Endothelial cell (in vitro differentiated cells): ENCODE measurements at regions not wholly inside any gene's neighbourhood (a gene's known extent, or its start where the extent isn't known, plus 50 kb on each side); places are given as distances from the start of the nearest gene placed in this dataset.

Experiments
- DNase-seq: peaks from one replicate; pipeline ENCODE4 v3.0.0; 2021; ENCODE audit warnings: low spot score
- H3K27ac Mint-ChIP-seq: one replicate; pipeline ENCODE4 v1.8.0; 2021; ENCODE audit warnings: mixed read lengths, inconsistent platforms; ENCODE audit not compliant: unreplicated experiment
- H3K27me3 Mint-ChIP-seq: one replicate; pipeline ENCODE4 v1.8.0; 2021; ENCODE audit warnings: mild to moderate bottlenecking, moderate library complexity, mixed read lengths, inconsistent platforms; ENCODE audit not compliant: unreplicated experiment
- H3K36me3 Mint-ChIP-seq: one replicate; pipeline ENCODE4 v1.8.0; 2021; ENCODE audit warnings: mild to moderate bottlenecking, low read depth, mixed read lengths, inconsistent platforms; ENCODE audit not compliant: unreplicated experiment
- H3K4me1 Mint-ChIP-seq: one replicate; pipeline ENCODE4 v1.8.0; 2021; ENCODE audit warnings: mild to moderate bottlenecking, mixed read lengths, inconsistent platforms; ENCODE audit not compliant: unreplicated experiment
- H3K4me3 Mint-ChIP-seq: one replicate; pipeline ENCODE4 v1.8.0; 2021; ENCODE audit warnings: mild to moderate bottlenecking, mixed read lengths, inconsistent platforms; ENCODE audit not compliant: unreplicated experiment
- H3K9me3 Mint-ChIP-seq: one replicate; pipeline ENCODE4 v1.8.0; 2021; ENCODE audit warnings: mixed read lengths, inconsistent platforms; ENCODE audit not compliant: unreplicated experiment
- CTCF ChIP-seq: fragments of 200-600 bp; sonication (generic); IDR thresholded peaks from one replicate; pipeline ENCODE4 v1.5.0; 2021; ENCODE audit warnings: antibody characterized with exemption; ENCODE audit not compliant: unreplicated experiment

- H3K9me3 Mint-ChIP-seq: no peaks in the 10 kb centered on the region
- no peaks in the 10 kb centered on the region for H3K4me1 Mint-ChIP-seq
- no peak for TF ChIP-seq CTCF
- DNase-seq: no peak
- no peak overlapping the region for H3K27ac Mint-ChIP-seq
- H3K27me3 Mint-ChIP-seq: peaks cover under 1% of the 10 kb centered on the region
- no peak overlapping the region for H3K4me3 Mint-ChIP-seq
- H3K36me3 Mint-ChIP-seq: no peaks in the 10 kb centered on the region
These were observed 455.9 kb upstream of the KLF4 start for GRCh38 chr9:107945493-107945892.

- peaks cover 3% of the 10 kb centered on the region for H3K27me3 Mint-ChIP-seq
- H3K36me3 Mint-ChIP-seq: no peaks in the 10 kb centered on the region
- no peak for DNase-seq
- H3K4me3 Mint-ChIP-seq: no peak overlapping the region
- no peaks in the 10 kb centered on the region for H3K4me1 Mint-ChIP-seq
- no peak overlapping the region for H3K27ac Mint-ChIP-seq
- no peaks in the 10 kb centered on the region for H3K9me3 Mint-ChIP-seq
- no peak for TF ChIP-seq CTCF
These were observed 454.8 kb upstream of the KLF4 start for GRCh38 chr9:107944387-107944786.

DNA sequence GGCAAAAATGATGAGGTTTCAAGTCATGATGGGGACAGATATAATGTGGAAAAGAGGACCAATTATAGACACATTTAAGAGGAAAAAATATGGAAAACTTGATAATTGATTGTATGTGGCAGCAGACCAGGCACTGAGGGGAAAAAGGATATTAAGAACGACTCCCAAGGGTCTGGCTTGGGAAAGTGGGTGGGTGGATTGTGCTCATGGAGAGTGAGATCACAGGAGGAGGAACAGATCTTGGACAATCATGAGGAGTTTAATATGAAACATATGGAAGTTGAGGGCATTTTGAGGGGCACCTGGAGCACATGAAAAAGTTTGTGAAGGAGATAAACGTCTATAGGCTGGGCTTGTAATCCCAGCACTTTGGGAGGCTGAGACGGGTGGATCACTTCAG, 454.3 kb upstream of the KLF4 start:
- Mint-ChIP-seq H3K9me3 (no peaks in the 10 kb centered on the region), H3K4me1 (peaks cover 2% of the 10 kb centered on the region), H3K4me3 (no peak overlapping the region), H3K27ac (no peak overlapping the region), H3K36me3 (no peaks in the 10 kb centered on the region), H3K27me3 (peaks cover 3% of the 10 kb centered on the region)
- no peak for TF ChIP-seq CTCF
- DNase-seq: no peak

- Mint-ChIP-seq H3K27ac (no peak overlapping the region), H3K4me1 (peaks cover 6% of the 10 kb centered on the region), H3K4me3 (no peak overlapping the region), H3K36me3 (no peaks in the 10 kb centered on the region), H3K9me3 (no peaks in the 10 kb centered on the region), H3K27me3 (peaks cover 3% of the 10 kb centered on the region)
- no peak for TF ChIP-seq CTCF
- no peak for DNase-seq
These were observed 453.3 kb upstream of the KLF4 start for GRCh38 chr9:107942856-107943255.

- no peak for DNase-seq
- no peak overlapping the region for H3K4me3 Mint-ChIP-seq
- TF ChIP-seq CTCF: no peak
- H3K27ac Mint-ChIP-seq: no peak overlapping the region
- H3K9me3 Mint-ChIP-seq: no peaks in the 10 kb centered on the region
- H3K27me3 Mint-ChIP-seq: peaks cover 3% of the 10 kb centered on the region
- no peaks in the 10 kb centered on the region for H3K36me3 Mint-ChIP-seq
- H3K4me1 Mint-ChIP-seq: peaks cover 6% of the 10 kb centered on the region
These were observed 452.7 kb upstream of the KLF4 start for GRCh38 chr9:107942291-107942690.
